HL-60 (cell line): ENCODE measurements at regions not wholly inside any gene's neighbourhood (a gene's known extent, or its start where the extent isn't known, plus 50 kb on each side); places are given as distances from the start of the nearest gene placed in this dataset.

Experiments used
- GABPA ChIP-seq: IDR thresholded peaks from 2 replicates; pipeline ENCODE4 v1.6.1; 2012; ENCODE audit warnings: low read depth
- POLR2AphosphoS5 ChIP-seq: IDR thresholded peaks from 2 replicates; pipeline ENCODE4 v1.6.1; 2012; ENCODE audit warnings: low read depth
- SPI1 ChIP-seq: IDR thresholded peaks from 2 replicates; pipeline ENCODE4 v1.6.1; 2012; ENCODE audit warnings: low read depth, mild to moderate bottlenecking, borderline replicate concordance
- TF ChIP-seq, protein P1 (sequence below): IDR thresholded peaks from one replicate; pipeline ENCODE4 v1.5.1; 2011; ENCODE audit warnings: low read length, control low read depth, inconsistent platforms; ENCODE audit not compliant: insufficient read depth
- TF ChIP-seq, protein P2 (sequence below): IDR thresholded peaks from 2 replicates; pipeline ENCODE4 v1.6.1; 2012; ENCODE audit warnings: low read depth; ENCODE audit not compliant: insufficient replicate concordance

DNA sequence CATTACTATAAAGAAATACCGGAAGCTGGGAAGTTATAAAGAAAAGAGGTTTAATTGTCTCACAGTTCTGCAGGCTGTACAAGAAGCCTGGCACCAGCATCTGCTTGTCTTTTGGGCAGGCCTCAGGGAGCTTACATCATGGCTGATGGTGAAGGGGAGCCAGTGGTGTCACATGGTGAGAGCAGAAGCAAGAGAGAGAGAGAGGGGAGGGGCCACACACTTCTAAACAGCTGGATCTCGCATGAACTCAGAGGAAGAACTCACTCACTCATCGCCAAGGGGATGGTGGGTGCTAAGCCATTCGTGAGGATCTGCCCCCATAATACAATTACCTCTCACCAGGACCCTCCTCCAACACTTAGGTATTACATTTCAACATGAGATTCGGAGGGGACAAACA lies 51.8 kb upstream of the ANKRD34C start:
- TF ChIP-seq GABPA, result no peak
- TF ChIP-seq, protein P1, sequence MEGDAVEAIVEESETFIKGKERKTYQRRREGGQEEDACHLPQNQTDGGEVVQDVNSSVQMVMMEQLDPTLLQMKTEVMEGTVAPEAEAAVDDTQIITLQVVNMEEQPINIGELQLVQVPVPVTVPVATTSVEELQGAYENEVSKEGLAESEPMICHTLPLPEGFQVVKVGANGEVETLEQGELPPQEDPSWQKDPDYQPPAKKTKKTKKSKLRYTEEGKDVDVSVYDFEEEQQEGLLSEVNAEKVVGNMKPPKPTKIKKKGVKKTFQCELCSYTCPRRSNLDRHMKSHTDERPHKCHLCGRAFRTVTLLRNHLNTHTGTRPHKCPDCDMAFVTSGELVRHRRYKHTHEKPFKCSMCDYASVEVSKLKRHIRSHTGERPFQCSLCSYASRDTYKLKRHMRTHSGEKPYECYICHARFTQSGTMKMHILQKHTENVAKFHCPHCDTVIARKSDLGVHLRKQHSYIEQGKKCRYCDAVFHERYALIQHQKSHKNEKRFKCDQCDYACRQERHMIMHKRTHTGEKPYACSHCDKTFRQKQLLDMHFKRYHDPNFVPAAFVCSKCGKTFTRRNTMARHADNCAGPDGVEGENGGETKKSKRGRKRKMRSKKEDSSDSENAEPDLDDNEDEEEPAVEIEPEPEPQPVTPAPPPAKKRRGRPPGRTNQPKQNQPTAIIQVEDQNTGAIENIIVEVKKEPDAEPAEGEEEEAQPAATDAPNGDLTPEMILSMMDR, result no peak
- TF ChIP-seq, protein P2, sequence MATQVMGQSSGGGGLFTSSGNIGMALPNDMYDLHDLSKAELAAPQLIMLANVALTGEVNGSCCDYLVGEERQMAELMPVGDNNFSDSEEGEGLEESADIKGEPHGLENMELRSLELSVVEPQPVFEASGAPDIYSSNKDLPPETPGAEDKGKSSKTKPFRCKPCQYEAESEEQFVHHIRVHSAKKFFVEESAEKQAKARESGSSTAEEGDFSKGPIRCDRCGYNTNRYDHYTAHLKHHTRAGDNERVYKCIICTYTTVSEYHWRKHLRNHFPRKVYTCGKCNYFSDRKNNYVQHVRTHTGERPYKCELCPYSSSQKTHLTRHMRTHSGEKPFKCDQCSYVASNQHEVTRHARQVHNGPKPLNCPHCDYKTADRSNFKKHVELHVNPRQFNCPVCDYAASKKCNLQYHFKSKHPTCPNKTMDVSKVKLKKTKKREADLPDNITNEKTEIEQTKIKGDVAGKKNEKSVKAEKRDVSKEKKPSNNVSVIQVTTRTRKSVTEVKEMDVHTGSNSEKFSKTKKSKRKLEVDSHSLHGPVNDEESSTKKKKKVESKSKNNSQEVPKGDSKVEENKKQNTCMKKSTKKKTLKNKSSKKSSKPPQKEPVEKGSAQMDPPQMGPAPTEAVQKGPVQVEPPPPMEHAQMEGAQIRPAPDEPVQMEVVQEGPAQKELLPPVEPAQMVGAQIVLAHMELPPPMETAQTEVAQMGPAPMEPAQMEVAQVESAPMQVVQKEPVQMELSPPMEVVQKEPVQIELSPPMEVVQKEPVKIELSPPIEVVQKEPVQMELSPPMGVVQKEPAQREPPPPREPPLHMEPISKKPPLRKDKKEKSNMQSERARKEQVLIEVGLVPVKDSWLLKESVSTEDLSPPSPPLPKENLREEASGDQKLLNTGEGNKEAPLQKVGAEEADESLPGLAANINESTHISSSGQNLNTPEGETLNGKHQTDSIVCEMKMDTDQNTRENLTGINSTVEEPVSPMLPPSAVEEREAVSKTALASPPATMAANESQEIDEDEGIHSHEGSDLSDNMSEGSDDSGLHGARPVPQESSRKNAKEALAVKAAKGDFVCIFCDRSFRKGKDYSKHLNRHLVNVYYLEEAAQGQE, result no peak
- TF ChIP-seq POLR2AphosphoS5, result no peak
- no peak for TF ChIP-seq SPI1
